Adrenal gland (tissue), 5 donors: ENCODE measurements at regions not wholly inside any gene's neighbourhood (a gene's known extent, or its start where the extent isn't known, plus 50 kb on each side); places are given as distances from the start of the nearest gene placed in this dataset.

Experiments
- CTCF ChIP-seq, 6 experiments: fragments of 450-650 bp in 4 of 6; fragments of 200-600 bp in 2 of 6; sonication (generic) in 1 of 6; IDR thresholded peaks; 1 replicate in 5 of 6; 2 replicates in 1 of 6; pipeline versions ENCODE4 v1.5.1 to v1.8.0; 2016 to 2021; ENCODE audit warnings: antibody characterized with exemption in 6 of 6, mild to moderate bottlenecking in 2 of 6, moderate library complexity in 1 of 6
- POLR2A ChIP-seq, 2 donors: fragments of 450-650 bp; IDR thresholded peaks; one replicate each; pipeline ENCODE4 v1.6.1; 2017; ENCODE audit warnings: antibody characterized with exemption in 2 of 2, mild to moderate bottlenecking in 2 of 2, moderate library complexity in 1 of 2
- donor health status: DM: no; HTN: no; CAD: no.

- TF ChIP-seq CTCF (IDR thresholded peaks at IDR 0.05) (no peak), POLR2A (IDR thresholded peaks at IDR 0.05) (no peak)
These were observed 83.2 kb upstream of the MGAT5 start for GRCh38 chr2:134170700-134171099.
